Large intestine (tissue), 3 donors: ENCODE measurements at regions not wholly inside any gene's neighbourhood (a gene's known extent, or its start where the extent isn't known, plus 50 kb on each side); places are given as distances from the start of the nearest gene placed in this dataset.

Experiments used
- DNase-seq, 2 donors: peaks; one replicate each; pipeline versions ENCODE4 v3.0.0 to v3.0.0-alpha.2; 2013
- H3K27ac ChIP-seq: one replicate; pipeline ENCODE4 v1.5.1; 2013; ENCODE audit warnings: low read length
- H3K27me3 ChIP-seq: 2 replicates; pipeline ENCODE4 v1.6.1; 2013; ENCODE audit warnings: low read length; ENCODE audit not compliant: control insufficient read depth, insufficient read depth
- H3K36me3 ChIP-seq: 2 replicates; pipeline ENCODE4 v1.6.1; 2013; ENCODE audit warnings: low read length; ENCODE audit not compliant: control insufficient read depth, insufficient read depth
- H3K4me1 ChIP-seq: one replicate; pipeline ENCODE4 v1.6.1; 2013; ENCODE audit warnings: low read length; ENCODE audit not compliant: control insufficient read depth, insufficient read depth
- H3K4me3 ChIP-seq: one replicate; pipeline ENCODE4 v1.5.1; 2013; ENCODE audit warnings: low read length
- H3K9me3 ChIP-seq: one replicate; pipeline ENCODE4 v1.6.1; 2013; ENCODE audit warnings: mild to moderate bottlenecking, low read depth, low read length, moderate library complexity; ENCODE audit not compliant: control insufficient read depth
- WGBS: methylation state at CpG from one replicate; pipeline ENCODE4 v1.1.5; 2013; ENCODE audit warnings: low lambda C conversion rate; ENCODE audit not compliant: insufficient coverage; 5-methylcytosine and 5-hydroxymethylcytosine counted together

DNA sequence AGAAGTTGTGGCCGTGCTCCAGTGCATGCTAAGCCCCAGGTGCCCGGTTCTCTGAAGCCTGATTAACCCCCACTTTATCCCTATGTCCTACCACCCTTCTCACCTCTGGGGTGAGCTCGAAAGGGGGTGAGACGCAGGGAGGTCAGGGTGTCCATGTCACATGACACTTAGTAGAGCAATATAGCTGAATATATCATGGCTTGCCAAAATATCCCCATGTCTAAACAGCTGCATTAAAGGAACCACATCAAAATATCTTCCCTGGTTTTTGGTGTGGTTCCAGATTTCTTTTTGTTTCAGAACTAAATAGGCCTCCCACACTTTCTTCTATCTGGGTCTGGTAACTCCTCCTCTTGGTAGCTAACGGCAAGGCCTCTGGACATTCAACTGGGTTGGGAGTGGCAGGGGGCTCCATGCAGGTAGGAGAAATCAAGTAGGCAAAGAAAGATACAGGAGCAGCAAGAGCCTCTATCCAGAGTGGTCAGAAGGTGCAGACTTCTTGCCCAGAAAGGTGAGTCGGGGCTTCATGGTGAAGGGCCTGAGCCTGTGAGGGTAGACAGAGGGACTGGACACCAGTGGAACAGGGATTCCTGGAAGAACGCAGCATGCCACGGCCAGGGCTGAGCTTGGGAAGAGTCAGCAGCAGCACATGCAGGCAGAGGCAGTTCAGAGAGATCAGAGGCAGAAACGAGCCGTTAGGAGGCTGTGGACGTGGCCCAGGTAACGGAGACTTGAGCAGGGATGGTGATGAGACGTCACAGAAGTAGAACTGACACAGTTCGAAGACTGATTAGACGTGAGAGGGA lies 202.8 kb upstream of the DIO3 start:
- WGBS: 100% methylated on average over 2 of the region's 15 CpGs
- H3K4me3 ChIP-seq: no peak overlapping the region
- no peak for DNase-seq
- H3K27ac ChIP-seq: no peak overlapping the region
- H3K27me3 ChIP-seq: no peaks in the 10 kb centered on the region
- no peaks in the 10 kb centered on the region for H3K36me3 ChIP-seq
- H3K4me1 ChIP-seq: no peaks in the 10 kb centered on the region
- H3K9me3 ChIP-seq: peaks cover 4% of the 10 kb centered on the region

DNA sequence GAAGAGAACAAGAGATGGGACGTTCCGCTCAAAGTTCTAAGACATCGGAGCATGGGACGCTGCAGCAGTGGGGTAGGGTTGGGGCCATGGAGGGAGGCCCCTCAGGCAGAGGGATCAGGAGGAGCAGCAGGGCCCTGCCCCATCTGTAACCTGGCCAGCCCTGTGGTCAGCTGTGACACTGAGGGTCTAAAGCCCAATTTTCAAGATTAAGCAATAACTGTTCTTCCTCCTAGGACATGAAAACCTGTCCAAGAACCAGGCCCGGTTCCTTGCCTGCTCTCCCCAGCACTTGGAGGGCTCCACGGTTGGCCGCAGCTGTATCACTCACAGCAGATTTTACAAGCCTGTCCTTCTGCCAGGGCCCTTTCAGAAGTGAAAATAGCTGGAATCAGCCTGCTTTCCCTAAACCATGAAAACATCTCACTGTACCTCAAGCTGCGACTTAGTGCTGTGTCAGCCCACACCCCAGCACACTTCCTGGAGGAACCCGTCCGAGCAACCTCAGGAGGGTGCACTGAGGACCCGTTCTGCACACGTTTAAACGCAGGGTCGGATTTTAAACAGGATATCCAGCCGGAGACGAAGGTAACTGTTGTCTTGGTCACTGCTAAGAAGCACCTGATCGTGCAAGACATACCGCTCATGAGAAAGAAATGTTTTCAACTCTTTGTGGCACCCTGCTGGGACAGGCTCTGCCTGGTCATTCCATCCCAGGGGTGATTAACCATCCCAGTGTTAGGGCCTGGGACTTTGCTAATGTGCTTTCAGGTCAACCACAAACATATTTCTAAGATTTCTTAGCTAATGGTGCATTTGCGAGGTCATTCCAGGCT lies 201.9 kb upstream of the DIO3 start:
- peak in 1 of 2 donors; percentile 19 for DNase-seq
- Histone ChIP-seq H3K4me1 (peaks cover 6% of the 10 kb centered on the region), H3K27ac (peak overlapping the region; percentile 17), H3K9me3 (peaks cover 4% of the 10 kb centered on the region), H3K36me3 (no peaks in the 10 kb centered on the region), H3K27me3 (no peaks in the 10 kb centered on the region), H3K4me3 (no peak overlapping the region)
- no CpG with 5 or more reads among the region's 19 CpGs for WGBS

DNA sequence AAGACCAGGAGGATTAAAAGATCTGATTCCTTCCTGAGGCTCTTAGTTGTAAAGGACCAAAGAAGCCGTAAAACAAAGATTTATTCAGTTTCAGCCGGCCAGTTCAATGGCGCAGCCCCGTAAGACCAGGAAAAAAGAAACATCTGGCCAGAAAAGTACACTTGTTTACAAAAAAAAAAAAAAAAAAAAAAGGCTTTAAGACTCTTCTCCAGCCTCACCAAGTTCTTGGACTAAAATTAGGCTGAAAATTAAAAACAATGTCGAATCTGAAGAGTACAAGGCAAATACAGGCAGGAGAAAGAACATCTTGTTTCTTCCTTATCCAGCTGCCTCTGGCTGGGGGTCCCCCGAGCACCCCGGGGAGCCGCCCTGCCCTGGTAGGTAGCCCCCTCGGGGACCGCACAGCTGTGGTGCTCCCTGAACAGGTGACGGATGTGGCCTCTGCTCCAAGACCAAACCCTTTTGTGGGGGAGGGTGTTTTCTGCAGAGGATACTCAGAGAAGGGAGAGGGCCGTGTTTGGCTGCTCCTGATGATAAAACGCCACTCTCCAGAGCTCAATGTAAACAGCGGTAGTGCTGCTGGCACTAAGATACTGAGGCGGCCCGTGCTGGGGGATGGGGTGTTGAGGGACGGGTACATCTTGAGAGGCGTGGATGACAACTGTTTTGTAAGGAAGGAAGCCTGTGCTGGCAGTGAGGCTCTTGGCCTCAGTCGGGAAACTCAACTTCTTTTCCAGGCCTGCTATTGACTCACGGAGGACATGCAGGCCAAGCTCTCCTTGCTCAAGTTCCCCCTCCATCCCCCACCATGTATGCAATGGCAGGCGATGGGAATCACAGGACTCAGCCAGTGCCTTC lies 201.0 kb upstream of the DIO3 start:
- DNase-seq: peak; percentile 13 to 44

DNA sequence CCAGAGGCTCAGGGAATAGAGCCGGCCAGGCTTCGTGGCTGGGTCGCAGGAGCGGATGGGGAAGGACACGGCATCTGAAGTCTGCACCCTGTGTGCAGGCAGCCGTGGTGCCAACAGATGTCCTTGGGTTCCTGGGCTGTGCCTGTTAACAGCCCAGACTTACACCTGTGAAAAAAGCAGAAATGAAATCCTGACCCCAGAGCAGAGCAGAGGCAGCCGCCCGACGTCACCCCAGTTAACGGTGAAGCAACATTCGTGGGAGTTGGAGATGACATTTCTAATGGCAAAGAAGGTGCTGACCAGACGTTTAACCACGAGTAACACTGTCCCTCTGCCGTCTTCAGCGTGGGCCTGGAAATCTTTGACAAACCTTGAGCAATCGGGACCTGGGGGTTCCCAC lies 200.3 kb upstream of the DIO3 start:
- Histone ChIP-seq H3K4me3 (no peak overlapping the region), H3K4me1 (peaks cover 14% of the 10 kb centered on the region), H3K36me3 (no peaks in the 10 kb centered on the region), H3K27ac (no peak overlapping the region), H3K27me3 (no peaks in the 10 kb centered on the region), H3K9me3 (peaks cover 4% of the 10 kb centered on the region)
- no peak for DNase-seq
- no CpG with 5 or more reads among the region's 16 CpGs for WGBS

More for the DNA sequence above, 201.0 kb upstream of the DIO3 start:
- H3K27ac ChIP-seq: peak overlapping the region; percentile 40
- H3K4me1 ChIP-seq: peaks cover 14% of the 10 kb centered on the region
- H3K36me3 ChIP-seq: no peaks in the 10 kb centered on the region
- no CpG with 5 or more reads among the region's 21 CpGs for WGBS
- H3K4me3 ChIP-seq: no peak overlapping the region
- H3K9me3 ChIP-seq: peaks cover 4% of the 10 kb centered on the region
- no peaks in the 10 kb centered on the region for H3K27me3 ChIP-seq

DNA sequence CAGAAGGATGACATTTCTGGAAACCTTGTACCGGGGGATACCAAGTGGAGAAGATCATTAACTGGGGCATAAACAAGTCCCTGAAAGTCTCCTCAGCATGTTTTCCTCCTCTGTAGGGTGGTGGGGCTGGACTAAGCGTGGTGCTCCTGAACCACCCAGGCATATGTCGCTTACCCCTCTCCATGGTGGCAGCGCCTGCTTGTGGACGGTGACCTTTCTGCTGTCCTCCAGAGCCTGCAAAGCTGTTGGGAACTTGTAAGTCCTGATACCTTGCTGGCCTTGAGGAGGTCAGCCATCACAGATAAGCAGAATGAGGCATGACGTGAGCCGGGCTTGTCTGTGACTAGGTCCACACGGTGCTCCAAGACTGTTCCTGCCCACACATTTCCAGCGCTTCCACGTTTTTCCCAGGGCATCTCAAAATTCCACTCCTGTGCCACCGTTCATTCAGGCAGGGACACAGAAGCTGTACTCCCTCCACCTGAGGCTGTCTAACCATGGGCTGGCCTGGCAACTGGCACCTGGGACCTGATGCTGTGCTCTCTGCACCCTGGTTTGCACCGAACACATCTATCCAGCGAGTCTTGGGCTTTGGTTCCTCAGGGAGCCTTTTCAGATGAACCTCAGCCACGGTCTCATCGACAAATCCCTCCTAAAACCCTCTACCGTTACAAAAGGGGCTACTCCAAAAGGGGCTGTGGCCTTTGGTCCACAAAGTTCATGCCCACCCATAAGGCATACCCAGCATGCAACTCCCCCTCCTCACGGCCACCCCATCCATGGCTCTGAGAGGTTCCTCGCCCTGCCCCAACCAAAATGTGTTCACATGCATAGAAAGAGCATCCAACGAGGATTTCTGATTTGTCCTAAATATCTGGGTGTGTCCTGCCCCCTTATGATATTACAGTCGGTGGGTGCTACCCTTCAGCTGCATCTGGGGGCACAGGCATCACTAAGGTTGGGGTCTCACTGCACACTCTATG lies 199.6 kb upstream of the DIO3 start:
- WGBS: no CpG with 5 or more reads among the region's 20 CpGs
- Histone ChIP-seq H3K27ac (no peak overlapping the region), H3K9me3 (peaks cover 4% of the 10 kb centered on the region), H3K36me3 (no peaks in the 10 kb centered on the region), H3K4me1 (peaks cover 14% of the 10 kb centered on the region), H3K4me3 (no peak overlapping the region), H3K27me3 (no peaks in the 10 kb centered on the region)
- DNase-seq: no peak

DNA sequence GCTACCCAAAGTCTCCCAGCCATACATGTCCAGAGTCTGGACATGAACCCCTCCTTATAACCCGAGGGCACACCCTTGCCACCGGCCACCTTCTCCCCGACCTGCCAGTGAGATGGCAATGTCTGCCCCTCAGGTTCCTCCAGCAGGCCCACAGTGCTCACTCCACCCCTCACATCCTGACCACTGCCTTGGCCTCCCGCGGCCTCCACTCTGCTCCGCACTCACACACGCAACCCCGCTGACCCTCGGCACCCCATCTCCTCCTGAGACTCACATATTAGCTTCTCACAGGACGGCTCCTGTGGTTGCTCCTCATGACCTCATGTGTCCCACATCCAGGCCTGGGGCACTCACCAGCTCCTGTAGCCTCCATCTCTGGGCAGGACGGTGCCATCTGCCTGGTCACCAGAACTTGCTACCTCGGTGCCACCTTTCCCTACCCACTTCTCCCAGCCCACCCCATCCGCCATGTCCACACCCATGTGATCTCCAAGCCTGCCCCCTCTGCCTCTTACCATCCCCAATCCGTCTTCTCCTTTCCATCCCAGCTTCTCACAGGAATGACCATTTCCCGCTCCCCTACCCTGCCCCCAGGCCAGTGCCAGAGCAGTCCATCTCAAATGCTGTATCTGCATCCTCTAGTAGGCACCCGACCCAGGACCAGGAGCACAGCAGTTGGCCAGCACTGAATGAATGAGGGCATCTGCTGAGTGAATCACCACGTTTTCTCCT lies 198.6 kb upstream of the DIO3 start:
- DNase-seq: no peak

DNA sequence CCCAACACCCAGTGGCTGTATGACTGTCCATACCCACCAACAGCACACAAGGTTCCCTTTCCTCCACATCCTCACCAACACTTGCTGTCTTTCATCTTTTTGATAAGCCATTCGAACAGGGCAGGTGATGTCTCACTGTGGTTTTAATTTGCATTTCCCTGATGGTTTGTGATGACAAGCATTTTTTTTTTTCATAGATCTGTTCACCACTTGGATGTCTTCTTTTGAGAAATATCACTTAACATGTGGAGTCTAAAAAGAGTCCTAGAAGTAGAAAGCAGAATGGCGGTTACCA lies 198.1 kb upstream of the DIO3 start:
- no peak for DNase-seq
- Histone ChIP-seq H3K36me3 (no peaks in the 10 kb centered on the region), H3K9me3 (no peaks in the 10 kb centered on the region), H3K4me3 (no peak overlapping the region), H3K27ac (no peak overlapping the region), H3K27me3 (no peaks in the 10 kb centered on the region), H3K4me1 (peaks cover 14% of the 10 kb centered on the region)
- WGBS: 85% methylated on average over 2 of the region's 2 CpGs

More for the DNA sequence above, 198.6 kb upstream of the DIO3 start:
- no peak overlapping the region for H3K27ac ChIP-seq
- H3K27me3 ChIP-seq: no peaks in the 10 kb centered on the region
- H3K4me3 ChIP-seq: no peak overlapping the region
- no CpG with 5 or more reads among the region's 17 CpGs for WGBS
- H3K36me3 ChIP-seq: no peaks in the 10 kb centered on the region
- H3K9me3 ChIP-seq: no peaks in the 10 kb centered on the region
- H3K4me1 ChIP-seq: peaks cover 14% of the 10 kb centered on the region

DNA sequence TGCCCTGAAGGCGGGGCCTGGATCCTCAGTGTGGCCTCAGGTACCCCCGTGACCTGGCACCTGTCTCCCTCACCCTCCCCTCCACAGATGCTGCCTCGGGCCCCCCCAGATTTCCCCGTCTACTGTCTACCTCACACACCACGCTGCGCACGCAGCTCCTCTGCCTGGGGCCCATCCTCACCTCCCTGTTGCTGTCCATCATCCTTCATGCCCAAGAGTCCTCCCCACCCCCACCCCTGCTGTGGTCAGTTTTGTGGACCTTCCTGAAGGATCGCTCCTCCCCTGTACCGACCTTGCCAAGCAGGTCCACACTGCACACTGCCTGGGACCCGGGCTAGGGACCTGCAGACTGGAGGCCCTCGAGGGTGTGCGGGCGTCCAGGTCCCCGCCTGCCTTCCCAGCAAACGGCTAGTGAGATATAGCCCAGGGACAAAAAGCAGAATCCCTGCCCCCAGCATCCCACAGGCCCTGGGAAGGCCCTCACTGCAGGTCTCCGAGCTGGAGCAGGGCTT lies 197.4 kb upstream of the DIO3 start:
- H3K27me3 ChIP-seq: no peaks in the 10 kb centered on the region
- DNase-seq: no peak
- peaks cover 14% of the 10 kb centered on the region for H3K4me1 ChIP-seq
- no CpG with 5 or more reads among the region's 16 CpGs for WGBS
- H3K36me3 ChIP-seq: no peaks in the 10 kb centered on the region
- no peak overlapping the region for H3K4me3 ChIP-seq
- H3K27ac ChIP-seq: no peak overlapping the region
- no peaks in the 10 kb centered on the region for H3K9me3 ChIP-seq
